Non-pigmented ciliary epithelial cell (primary cell): ENCODE measurements at regions not wholly inside any gene's neighbourhood (a gene's known extent, or its start where the extent isn't known, plus 50 kb on each side); places are given as distances from the start of the nearest gene placed in this dataset.
"Not testable (repeated sequence)": the region's sequence is repeated elsewhere in the genome, so short reads cannot be mapped to it uniquely, and the experiment has no call there.

ENCODE experiments used
- DNase-seq: peaks from one replicate; pipeline ENCODE4 v3.0.0-alpha.2; 2010; ENCODE audit warnings: low read depth

DNA sequence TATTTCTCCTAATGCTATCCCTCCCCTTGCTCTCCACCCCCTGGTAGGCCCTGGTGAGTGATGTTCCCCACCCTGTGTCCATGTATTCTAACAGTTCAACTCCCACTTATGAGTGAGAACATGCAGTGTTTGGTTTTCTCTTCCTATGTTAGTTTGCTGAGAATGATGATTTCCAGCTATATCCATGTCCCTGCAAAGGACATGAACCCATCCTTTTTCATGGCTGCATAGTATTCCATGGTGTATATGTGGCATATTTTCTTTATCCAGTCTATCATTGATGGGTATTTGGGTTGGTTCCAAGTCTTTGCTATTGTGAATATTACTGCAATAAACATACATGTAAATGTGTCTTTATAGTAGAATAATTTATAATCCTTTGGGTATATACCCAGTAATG, 540.3 kb downstream of the TMTC2 start:
- DNase-seq: not testable (repeated sequence)

DNA sequence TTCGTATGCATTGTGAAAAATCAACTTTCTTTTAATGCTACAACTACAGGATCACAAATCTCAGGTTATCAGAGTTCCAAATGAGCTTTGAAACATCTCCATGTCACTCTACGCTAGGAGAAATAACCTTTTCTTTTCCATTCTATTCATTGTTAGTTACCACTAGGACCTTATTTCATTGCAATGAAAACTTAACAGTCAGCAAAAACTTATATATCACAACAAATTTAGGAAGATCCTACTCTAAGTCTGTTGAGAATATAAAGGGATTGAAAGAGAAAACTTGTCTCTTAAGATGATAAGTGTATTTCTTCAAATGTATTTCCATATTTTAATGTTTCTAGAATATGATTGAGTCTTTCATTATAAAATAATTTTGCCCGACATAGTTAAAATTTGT, 539.1 kb downstream of the TMTC2 start:
- no peak for DNase-seq

DNA sequence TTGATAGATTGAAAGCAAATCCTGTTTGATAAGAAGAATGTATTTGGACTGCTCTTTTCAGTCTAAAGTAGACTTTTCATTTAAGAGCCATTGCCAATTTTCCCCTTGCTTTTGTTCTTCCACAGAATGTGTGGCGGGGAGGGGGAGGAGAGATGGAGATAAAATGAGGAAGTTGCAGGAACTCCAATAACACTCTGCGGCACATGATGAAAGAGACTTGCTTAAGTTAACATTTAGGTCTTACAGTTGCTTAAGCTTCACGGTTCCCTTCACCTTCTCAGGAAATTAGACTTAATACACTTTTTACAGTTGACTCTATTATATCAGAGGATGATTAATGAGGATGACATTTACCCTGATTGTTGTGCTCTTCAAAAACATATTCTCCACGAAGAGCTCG, 537.3 kb downstream of the TMTC2 start:
- DNase-seq: no peak

DNA sequence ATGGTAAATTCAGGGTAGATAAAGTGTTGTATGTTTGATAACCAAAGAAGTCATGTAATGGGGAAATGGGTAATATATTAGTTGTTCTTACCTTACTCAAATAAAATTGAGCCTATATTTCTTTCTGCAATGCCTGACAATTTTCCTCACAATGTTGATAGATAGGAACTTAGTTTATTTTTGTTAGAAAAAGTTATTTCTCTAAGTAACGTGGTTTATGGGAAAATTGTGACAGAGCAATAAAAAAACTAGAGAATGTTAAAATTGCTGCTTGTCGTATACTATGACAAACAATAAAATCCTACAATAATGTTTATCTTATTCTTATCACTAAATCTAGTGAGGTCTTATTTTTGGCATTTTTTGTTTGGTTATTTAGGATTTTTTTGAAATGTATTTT, 534.1 kb downstream of the TMTC2 start:
- DNase-seq: no peak

DNA sequence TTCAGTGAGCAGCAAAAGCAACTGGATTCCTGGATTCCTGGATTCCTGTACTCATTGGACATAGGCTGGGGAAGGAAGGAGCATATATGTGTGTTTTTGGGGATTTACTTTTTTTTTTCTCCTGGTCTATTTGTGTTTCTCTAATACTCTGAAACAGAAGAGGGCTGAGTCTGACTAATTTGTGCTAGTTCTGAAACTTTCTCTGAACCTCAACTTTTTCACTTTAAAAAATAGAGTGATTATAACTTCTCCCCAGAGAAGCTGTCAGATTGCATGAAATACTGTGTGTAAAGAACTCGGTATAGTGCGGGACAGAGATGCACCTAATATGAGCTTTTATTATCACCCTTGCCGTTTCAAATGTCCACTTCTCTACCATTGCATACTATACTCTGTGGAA, 529.5 kb downstream of the TMTC2 start:
- DNase-seq: no peak

DNA sequence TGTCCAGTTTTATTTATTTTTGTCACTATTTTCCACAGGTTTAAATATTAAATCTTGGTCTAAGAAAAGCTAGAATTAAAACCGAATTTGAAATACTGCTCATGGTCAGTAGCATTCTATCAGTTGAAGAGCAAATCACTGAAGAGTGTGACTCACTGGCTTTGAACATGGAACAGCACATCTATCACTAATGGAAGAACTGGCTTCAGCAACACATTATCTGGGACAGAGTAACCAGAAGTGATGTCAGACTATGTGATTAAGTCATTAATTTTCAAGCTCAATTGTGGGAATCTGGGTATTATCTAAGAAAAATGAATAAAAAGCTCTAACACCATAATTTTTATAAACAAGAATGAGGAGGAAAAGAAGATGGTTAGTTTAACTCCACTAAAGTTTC, 527.5 kb downstream of the TMTC2 start:
- DNase-seq: no peak

DNA sequence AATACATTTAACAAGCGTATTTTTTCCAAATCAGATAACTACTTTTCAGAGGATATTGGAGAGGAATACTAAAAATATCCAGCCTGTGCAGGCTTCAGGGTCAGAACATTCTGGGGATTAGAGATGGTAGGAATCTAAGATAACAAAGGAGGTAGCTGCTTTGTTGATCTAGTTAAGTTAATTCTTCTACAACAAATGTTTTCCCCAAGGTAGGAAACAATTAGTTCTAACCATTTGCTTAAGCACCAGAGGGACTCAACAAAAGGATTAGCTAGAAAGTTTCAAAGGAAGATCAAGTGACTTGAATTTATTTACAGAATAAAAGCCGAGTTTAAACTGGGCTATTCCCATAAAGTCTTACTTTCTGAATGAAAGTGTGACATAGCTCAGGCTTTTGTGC, 524.2 kb downstream of the TMTC2 start:
- DNase-seq: no peak

DNA sequence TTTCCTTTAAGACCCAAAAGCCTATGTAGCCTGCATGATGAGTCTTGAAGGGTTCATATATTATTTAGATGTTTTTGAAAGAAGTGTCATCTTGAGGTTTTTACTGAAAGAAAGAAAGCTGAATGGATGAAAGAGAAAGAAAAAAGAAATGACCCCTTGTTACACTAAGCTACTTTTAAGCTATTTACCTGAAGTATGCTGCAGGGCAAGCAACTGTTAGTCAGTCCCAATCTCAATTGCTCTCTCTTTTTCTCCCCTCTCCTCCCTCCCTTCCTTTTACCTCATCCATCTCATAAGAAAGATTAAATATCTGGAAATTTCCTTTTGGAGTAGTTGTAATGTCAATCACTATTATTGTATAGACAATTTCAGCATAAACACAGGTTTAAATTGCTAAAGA, 512.4 kb downstream of the TMTC2 start:
- DNase-seq: no peak

DNA sequence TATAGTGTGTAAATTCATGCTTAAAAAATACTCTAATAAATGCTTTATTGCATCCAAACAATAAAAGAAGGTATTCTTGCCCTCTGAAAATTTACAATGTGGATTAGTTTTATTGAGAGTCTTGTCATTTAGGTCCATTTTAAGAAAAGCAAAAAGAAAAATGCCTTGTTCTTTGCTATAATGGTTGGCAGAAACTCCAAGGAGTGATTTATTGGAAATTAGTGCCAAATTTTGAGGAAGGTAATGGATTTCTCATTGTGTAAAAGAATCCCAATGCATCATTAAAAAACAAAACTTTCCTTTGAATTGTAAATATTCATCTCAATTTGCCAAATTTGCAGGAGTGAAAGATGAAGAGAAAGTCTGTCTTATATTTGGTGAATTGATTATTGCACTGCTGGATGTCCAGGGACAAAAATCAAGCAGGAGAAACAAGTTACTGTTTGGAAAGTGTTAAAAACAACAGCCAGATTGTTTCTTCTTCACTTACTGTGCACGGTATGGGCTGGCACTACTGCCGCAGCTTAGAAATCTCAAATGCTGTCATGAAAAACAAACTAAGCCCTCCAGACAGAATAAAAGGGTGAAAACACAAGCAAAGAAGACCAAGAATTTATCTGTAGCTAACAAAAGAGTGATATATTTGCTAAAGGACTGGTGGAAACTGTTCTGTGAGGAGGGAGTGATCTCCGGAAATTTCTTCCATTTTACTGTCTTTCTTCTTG, 511.7 kb downstream of the TMTC2 start:
- no peak for DNase-seq

DNA sequence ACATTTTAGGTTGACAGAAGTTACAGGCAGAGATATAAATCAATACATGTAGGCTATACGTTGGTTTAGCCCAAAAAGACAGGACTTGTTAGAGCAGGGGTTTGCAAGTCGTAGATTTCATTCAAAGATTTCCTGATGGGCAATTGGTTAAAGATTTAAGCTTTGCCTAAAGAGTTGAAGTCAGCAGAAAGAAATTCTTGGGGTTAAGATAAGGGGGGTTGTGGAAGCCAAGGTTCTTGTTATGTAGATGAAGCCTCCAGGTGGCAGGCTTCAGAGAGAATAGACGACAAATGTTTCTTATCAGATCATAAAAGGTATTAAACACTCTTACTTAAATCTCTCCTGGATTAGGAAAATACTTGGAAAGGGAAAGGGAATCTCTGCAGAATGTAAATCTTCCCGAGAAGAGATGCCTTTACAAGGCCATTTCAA, 510.8 kb downstream of the TMTC2 start:
- no peak for DNase-seq

DNA sequence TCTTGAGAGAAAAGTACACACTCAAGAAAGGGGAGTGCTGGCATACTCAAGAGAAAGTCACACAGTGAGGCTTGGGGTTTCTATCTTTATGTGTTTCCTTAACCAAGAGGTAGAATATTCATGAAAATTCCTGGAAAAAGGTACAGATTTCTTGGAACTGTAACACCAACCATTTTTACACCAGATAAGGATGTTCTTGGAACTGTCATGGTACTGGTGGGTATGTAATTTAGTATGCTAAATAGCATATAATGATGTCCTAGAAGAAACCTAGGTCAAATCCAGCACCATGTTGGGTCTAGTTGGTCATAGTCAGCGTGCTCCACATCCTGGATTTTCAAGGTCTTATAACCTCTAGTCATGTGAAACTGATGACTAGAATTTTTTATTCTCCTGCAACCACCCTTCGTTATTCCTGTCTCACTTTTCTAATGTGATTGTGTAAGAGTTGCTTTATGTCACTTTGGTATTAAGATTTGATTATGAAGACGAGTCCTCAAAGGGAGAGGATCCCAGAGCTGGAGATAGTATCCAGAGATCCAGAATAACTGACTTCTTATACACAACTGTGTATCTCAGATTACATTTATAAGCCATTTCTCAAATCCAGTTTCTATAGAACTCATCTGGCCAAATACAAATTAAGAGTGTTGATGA, 510.1 kb downstream of the TMTC2 start:
- DNase-seq: no peak

DNA sequence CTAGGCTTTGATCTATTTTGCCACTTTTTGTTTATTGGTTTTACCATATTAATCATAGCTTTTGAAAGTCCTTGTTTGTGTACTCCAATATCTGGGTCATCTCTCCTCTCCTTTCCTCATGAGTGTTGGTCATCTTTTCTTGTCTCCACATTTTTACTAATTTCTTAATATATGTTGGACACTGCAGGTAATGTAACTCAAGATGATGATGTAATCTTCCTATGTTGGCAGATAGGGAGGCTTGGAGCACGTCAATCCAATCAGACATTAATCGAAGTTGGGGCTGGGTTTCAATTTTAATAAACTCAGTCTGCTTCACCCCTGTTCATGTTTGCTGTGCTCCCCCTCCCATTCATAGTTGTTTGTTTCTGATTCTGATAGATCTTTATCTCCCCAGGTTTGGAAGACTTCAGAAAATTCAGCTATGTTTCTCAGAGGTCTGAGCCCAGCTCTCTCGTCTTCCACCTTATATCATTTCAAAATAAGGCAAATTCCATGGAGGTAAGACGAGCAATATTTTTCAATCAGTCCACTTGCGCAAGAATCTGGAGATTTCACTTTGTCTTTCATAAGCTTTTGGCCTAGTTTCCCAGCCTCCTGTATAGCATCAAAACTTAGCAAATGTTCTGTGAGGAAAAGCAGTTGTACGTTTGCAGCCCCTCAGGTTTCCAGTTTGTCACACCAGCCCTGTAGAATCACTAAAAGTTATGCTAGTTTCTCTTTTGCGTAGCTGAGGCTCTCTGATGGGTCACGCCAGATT, 504.1 kb downstream of the TMTC2 start:
- no peak for DNase-seq

DNA sequence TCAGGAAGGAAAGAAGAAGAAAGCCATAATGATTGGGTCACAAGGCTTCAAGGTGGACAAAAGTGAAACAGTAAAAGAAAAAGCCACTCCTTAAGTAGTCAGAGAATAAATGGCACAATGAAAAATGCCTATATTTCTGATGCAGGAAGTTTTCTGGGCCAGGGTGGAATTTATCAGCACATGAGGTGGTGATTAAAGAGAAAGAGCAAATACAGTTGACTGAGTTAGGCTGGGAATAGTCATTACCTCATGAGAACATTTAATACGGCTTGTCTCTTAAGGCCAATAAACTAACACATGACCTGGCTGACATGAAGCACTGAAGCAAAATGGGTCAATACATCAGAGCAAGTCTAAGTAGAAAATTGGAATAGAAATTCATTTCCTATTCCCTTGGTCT, 499.7 kb downstream of the TMTC2 start:
- DNase-seq: no peak

DNA sequence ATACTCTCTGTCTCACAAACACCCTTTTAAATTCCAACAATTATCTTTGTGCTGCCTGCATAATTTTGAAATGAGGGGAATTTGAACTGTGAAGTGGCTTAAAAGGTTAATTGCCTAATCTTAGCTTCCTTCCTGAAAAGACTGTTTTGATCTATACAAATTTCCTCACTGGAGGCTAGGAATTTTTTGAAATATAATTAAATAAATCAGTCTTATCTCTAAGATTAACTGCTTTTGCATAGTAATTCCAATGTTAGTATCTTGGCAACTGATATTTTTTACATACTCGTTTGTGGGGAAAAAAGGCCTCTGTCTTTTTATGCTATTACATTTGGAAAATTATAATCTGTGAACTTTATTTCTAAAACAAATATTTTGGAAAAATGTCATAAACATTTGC, 498.5 kb downstream of the TMTC2 start:
- DNase-seq: no peak
